ENCODE measurements at regions not wholly inside any gene's neighbourhood (a gene's known extent, or its start where the extent isn't known, plus 50 kb on each side); places are given as distances from the start of the nearest gene placed in this dataset.
"Not testable (repeated sequence)": the region's sequence is repeated elsewhere in the genome, so short reads cannot be mapped to it uniquely, and the experiment has no call there.

DNA sequence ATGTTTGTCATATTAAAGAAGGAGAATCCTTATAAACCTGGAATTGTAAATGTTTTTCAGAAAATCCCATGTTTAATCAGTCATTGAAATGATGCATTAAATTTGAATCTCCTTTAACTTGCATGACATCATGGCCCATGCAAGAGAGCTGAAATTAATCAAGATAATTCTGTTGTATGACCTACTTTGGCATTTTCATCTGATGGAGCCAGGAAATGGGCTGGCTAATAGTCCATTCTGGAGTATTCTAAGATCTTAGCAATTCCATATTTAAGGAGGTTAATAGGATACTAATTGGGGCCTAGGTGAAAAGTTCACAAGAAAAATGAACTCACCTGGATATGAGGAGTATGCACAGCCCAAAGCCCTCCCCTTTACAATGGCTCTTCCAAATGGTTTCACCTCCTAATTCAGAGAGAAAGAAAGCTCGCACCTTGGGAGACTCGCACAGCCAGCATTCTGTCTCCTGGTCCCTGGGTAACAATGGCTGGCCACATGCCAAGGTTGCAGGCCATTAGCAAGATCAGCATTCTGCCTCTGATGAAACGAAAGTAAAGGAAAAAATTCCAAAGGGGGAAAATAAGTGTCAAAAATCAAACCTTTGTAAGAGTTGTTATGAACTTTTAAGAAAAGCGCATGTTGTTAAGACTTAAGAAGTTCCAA is 786.4 kb downstream of the MCTP2 start:
- DNase-seq (ENCODE audit: low spot score): no peak

DNA sequence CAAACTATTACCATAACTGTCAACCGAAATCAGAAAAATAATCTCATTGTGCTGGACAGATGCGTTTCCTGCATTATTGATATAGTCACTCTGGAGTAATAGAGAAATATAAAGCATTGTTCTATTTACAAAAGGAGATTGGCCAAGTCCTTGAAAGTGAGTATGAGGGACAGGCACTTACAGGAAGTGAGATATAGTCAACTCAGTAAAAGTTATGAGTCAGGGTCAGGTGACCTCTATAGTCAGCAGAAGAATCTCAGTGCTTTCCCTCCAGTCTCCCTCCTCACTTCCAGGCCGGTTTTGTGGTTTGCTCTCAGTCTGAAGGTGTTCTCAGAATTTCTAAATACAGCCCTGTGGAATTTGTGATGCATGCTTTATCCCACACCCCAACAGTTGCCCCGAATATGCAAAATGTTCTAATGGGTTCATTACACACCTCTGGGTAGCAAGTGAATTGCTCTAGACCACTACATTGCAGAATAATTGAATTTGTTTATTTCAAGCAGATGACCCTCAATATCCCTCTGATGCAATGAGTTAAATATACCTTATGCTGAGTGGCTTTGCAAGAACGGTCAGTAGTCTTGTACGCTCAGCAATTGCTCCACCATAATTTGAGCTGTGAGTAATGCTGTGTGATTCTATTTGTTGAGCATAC is 787.7 kb downstream of the MCTP2 start:
- DNase-seq (ENCODE audit: low spot score): no peak

- no peak for DNase-seq (ENCODE audit: low spot score)
Measured at GRCh38 chr15:95019907-95020306, 788.5 kb downstream of the MCTP2 start.

- no peak for DNase-seq (ENCODE audit: low spot score)
Measured at GRCh38 chr15:95021816-95022215, 790.5 kb downstream of the MCTP2 start.

GRCh38 chr15:95024351-95024750 is 793.0 kb downstream of the MCTP2 start:
- DNase-seq (ENCODE audit: low spot score): no peak

DNA sequence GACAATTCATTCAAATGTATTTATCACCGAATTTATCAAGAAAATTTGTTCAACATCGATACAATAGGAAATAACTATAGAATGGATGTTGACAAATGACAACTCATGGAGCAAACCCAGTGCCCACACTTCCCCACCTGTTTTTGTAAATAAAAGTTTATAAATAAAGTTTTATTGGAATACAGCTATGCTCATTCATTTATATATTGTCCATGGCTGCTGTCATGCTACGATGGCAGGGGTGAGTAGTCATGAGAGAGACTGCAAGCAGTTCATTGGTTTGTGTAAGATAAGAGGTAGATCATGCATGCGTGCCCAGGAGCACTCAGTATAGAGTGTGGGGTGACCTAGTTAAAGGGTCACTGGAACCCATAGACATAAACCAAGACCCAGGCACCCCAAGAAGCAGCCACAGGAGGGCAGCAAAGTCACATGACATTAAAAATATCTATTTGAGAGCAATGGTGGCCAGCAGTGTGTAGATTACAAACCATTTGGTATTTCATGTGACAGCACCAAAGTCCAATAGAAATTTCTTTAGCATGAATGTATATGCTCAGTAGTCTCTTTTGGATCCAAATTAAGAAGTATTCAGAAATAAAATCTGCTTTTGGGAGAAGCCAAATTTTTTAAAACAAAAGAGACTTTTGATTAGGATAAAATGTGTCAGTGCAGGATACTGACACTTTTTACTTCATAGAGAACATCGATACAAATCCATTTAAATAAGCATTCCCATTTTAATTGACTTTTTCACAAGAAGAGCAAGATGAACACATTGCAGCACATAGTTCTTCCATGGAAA is 794.8 kb downstream of the MCTP2 start:
- DNase-seq (ENCODE audit: low spot score): peak; percentile 56

- DNase-seq (ENCODE audit: low spot score): no peak
Measured at GRCh38 chr15:95027981-95028380, 796.6 kb downstream of the MCTP2 start.

DNA sequence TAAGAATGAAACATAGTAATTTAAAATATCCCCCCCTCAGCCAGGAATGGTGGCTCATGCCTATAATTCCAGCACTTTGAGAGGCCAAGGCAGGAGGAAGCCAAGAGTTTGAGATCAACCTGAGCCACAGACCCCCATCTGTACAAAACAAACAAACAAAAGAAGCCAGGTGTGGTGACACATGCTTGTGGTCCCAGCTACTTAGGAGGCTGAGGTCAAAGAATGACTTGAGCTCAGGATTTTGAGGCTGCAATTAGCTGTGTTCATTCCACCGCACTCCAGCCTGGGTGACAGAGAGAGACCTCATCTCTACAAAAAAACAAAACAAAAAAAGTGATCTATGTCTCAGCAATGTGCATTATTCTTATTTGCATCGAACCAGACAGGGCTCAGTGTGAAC is 800.8 kb downstream of the MCTP2 start:
- no peak for DNase-seq (ENCODE audit: low spot score)

- DNase-seq (ENCODE audit: low spot score): no peak
Measured at GRCh38 chr15:95035106-95035505, 803.7 kb downstream of the MCTP2 start.

DNA sequence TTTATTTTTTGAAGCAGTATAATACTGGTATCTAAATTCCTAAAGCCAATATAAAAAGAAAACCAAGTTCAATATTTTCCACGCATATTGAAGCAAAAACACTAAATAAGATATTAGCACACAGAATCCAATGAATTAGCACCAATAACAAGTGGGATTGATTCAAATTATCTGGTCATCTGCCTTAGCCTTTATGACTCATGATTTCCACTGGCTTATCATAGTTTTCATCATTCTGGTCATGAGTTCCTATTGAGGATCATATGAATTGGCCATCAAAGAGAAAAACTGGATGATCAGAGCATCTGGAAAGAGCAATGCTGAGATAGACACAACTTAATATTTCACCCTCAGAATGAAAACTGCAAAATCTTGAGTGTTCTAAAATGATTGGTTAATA is 809.9 kb downstream of the MCTP2 start:
- no peak for DNase-seq (ENCODE audit: low spot score)

GRCh38 chr15:95043236-95043932 is 812.0 kb downstream of the MCTP2 start:
- not testable (repeated sequence) for DNase-seq (ENCODE audit: low spot score)

DNA sequence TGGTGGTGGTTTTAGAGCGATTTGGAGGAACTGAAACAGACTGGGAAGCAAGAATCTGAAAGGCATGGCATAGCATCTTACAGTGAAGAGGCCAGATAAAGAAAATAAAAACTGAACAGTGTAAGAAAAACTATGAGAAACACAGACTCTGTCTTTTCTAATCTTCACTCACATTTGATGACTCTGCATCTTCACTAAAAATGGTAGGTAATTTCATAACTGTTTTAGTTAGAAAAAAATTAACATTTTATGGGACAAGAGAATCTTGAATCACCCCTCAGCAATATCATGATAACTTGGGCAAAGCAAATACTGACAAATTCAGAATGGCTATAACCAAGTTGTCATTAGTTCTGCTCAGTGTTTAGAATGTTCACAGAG is 812.6 kb downstream of the MCTP2 start:
- DNase-seq (ENCODE audit: low spot score): no peak

DNA sequence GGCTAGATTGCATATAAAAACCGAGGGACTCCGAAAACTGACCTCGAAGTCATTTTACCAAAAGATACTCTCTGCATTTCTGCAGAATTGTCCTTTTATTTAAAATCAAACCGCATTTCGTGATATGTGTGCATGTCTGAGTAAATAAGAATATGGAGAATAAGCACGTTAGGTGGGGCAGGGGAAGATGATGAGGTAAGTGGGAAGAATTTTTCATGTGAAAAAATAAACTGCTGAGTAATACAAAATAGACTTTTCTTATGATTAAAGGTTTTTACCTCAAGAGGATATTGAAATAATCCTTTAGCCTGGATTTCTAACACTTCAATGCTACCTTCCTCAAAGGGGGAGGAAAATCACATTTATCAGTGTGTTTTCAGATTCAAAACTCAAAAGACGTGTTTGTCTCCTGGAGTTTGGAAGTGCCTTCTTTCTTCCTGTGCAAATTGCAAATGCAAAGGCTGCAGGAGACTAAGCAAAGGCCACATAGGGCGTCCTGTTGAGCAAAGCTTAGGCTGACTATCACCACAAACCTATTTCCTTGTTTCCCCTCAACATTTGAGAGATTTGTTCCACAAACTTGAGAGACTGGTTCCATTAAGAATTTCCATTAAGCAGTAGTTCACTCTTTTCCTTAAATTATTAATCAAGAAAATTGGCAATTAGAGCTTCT is 813.5 kb downstream of the MCTP2 start:
- no peak for DNase-seq (ENCODE audit: low spot score)

GRCh38 chr15:95051861-95052260 is 820.5 kb downstream of the MCTP2 start:
- no peak for DNase-seq (ENCODE audit: low spot score)

DNA sequence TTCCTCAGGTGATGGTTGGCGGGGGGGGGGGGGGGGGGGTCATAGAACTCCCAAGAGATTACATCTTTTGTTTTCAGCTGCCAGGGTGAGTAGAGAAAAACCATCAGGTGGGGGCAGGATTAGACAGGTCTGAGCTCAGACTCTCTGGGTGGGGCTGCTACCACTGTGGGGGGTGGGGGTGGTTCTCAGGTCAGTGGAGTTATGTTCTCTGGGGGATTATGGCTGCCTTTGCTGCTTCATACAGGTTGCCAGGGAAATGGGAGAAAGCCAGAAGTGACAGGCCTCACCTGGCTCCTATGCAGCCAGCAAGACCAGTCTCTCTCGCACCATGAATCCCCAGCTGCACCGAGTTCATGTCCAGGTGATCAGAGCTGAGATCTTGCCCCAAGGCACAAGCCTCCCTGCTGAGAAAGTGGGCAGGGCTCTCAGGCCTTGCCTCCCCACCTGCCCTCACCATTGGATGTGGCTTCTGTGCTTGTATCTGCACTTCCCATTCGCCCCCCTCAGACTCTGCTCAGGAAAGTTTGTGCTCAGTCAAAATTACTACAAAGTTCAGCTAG is 828.1 kb downstream of the MCTP2 start:
- no peak for DNase-seq (ENCODE audit: low spot score)

DNA sequence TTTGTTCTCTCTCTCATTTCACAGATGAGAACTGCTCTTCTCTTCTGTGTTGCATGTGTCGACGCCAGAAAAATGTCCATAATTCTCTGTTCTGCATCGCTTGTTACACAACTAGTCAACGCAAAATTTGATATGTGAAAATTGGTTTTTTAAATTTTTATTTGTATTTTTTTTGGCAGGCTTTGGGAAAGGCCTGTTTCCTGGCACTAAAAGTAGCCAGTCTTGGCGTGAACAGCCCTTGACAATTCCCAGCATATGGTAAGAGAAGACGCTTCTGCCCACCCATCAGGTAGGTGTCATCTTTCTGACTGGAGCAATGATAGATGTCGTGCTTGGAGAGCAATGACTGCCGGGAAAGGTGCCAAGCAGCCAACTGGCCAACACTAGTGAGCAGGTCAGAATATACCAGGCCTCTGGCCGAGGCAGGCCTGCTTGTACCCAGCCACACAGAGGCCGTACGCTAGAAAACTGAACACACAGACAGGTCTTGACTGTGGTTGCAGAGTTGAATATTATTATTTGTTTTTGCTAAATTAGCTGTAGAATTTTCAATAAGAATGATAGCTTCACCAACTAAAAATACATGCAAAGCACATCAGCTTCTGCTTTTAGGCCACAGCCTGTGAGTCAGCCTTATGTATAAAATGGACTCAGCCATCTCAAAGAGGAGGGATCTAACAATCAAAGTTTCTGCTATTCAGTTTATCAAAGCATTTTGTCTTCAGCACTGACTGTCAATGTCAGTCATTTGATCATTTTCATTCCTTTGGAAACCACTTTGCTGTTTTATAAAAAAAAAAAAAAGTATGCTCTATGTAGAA is 837.5 kb downstream of the MCTP2 start:
- no peak for DNase-seq (ENCODE audit: low spot score)

GRCh38 chr15:95075792-95076677 is 844.7 kb downstream of the MCTP2 start:
- DNase-seq (ENCODE audit: low spot score): no peak

DNA sequence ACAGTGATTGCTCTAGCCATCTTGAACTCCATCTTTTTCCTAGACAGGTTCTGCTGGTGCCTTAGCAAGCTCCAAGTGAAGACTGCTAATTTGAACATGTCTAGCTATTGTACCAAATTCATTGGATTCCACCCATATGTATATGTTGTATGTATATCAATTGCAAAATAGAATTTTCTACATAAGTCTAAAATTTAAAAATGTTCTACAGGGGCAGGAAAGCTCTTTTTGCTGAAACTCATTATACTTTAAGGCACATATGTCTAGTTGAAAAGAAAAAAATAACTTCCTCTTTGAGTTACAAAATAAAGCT is 845.3 kb downstream of the MCTP2 start:
- no peak for DNase-seq (ENCODE audit: low spot score)

- no peak for DNase-seq (ENCODE audit: low spot score)
Measured at GRCh38 chr15:95078003-95078402, 846.6 kb downstream of the MCTP2 start.

DNA sequence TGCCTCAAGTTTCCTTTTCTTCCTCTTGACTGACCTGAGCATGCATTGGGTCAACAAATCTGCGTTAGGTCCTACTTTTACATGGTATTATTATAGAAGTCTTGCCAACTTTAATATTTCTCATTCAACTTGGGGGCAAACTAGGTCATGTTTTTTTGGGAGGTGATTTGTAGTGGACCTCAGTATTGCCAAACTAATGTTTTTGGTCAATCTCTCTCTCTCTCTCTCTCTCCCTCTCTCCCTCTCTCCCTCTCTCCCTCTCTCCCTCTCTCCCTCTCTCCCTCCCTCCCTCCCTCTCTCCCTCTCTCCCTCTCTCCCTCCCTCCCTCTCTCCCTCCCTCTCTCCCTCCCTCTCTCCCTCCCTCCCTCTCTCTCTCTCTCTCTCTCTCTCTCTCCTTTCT is 848.9 kb downstream of the MCTP2 start:
- DNase-seq (ENCODE audit: low spot score): not testable (repeated sequence)

Measured in ecto neural progenitor cell (in vitro differentiated cells).